H9 (cell line): ENCODE measurements at regions not wholly inside any gene's neighbourhood (a gene's known extent, or its start where the extent isn't known, plus 50 kb on each side); places are given as distances from the start of the nearest gene placed in this dataset.

Source experiments
- DNase-seq: peaks from one replicate; pipeline ENCODE4 v3.0.0-alpha.2; 2017
- H2AFZ ChIP-seq: one replicate; pipeline ENCODE4 v1.6.1; 2013; ENCODE audit warnings: mild to moderate bottlenecking, low read length, control low read depth, moderate library complexity
- H2AK5ac ChIP-seq: 2 replicates; pipeline ENCODE4 v1.6.1; 2013; ENCODE audit warnings: low read length, control low read depth, mixed read lengths; ENCODE audit not compliant: insufficient read length
- H2BK120ac ChIP-seq: one replicate; pipeline ENCODE4 v1.6.1; 2013; ENCODE audit warnings: low read depth, mild to moderate bottlenecking, low read length, control low read depth, inconsistent platforms; ENCODE audit not compliant: poor library complexity, severe bottlenecking
- H2BK12ac ChIP-seq: 2 replicates; pipeline ENCODE4 v1.6.1; 2013; ENCODE audit warnings: low read length, control low read depth, mixed read lengths, low read depth; ENCODE audit not compliant: insufficient read length
- H2BK15ac ChIP-seq: 2 replicates; pipeline ENCODE4 v1.6.1; 2013; ENCODE audit warnings: low read depth, low read length, control low read depth
- H2BK20ac ChIP-seq: one replicate; pipeline ENCODE4 v1.6.1; 2013; ENCODE audit warnings: low read depth, mild to moderate bottlenecking, low read length, control low read depth, inconsistent platforms; ENCODE audit not compliant: poor library complexity, severe bottlenecking
- H2BK5ac ChIP-seq: 2 replicates; pipeline ENCODE4 v1.6.1; 2013; ENCODE audit warnings: low read length, control low read depth, mixed read lengths; ENCODE audit not compliant: insufficient read length
- H3K14ac ChIP-seq: 2 replicates; pipeline ENCODE4 v1.6.1; 2013; ENCODE audit warnings: low read length, control low read depth; ENCODE audit not compliant: insufficient read depth
- H3K18ac ChIP-seq: 2 replicates; pipeline ENCODE4 v1.6.1; 2013; ENCODE audit warnings: low read depth, mild to moderate bottlenecking, mixed read lengths, low read length, control low read depth; ENCODE audit not compliant: insufficient read length
- H3K23ac ChIP-seq: 2 replicates; pipeline ENCODE4 v1.6.1; 2013; ENCODE audit warnings: low read length, control low read depth, mixed read lengths, low read depth; ENCODE audit not compliant: insufficient read length
- H3K23me2 ChIP-seq: 2 replicates; pipeline ENCODE4 v1.6.1; 2013; ENCODE audit warnings: low read depth, mild to moderate bottlenecking, mixed read lengths, low read length, control low read depth; ENCODE audit not compliant: insufficient read length, poor library complexity, severe bottlenecking
- H3K27ac ChIP-seq: 2 replicates; pipeline ENCODE4 v1.5.1; 2013; ENCODE audit warnings: low read length, control low read depth, mixed read lengths, low read depth; ENCODE audit not compliant: insufficient read length
- H3K27me3 ChIP-seq: 2 replicates; pipeline ENCODE4 v1.6.1; 2013; ENCODE audit warnings: low read length, control low read depth, inconsistent platforms; ENCODE audit not compliant: insufficient read depth
- H3K4ac ChIP-seq: 2 replicates; pipeline ENCODE4 v1.6.1; 2013; ENCODE audit warnings: low read depth, mild to moderate bottlenecking, control low read depth, inconsistent platforms, low read length, moderate library complexity
- H3K4me1 ChIP-seq: 2 replicates; pipeline ENCODE4 v1.6.1; 2013; ENCODE audit warnings: low read length, control low read depth, inconsistent platforms; ENCODE audit not compliant: insufficient read depth
- H3K4me2 ChIP-seq: 2 replicates; pipeline ENCODE4 v1.6.1; 2013; ENCODE audit warnings: low read length, control low read depth, mixed read lengths; ENCODE audit not compliant: insufficient read length, insufficient read depth
- H3K56ac ChIP-seq: 2 replicates; pipeline ENCODE4 v1.6.1; 2013; ENCODE audit warnings: low read depth, mild to moderate bottlenecking, mixed read lengths, low read length, control low read depth; ENCODE audit not compliant: insufficient read length
- H3K79me1 ChIP-seq: 2 replicates; pipeline ENCODE4 v1.6.1; 2013; ENCODE audit warnings: low read depth, mild to moderate bottlenecking, moderate library complexity, low read length, control low read depth, inconsistent platforms; ENCODE audit not compliant: insufficient read depth, poor library complexity, severe bottlenecking
- H3K79me2 ChIP-seq: 2 replicates; pipeline ENCODE4 v1.6.1; 2013; ENCODE audit warnings: low read length, control low read depth, inconsistent platforms; ENCODE audit not compliant: insufficient read depth
- H3K9ac ChIP-seq: 2 replicates; pipeline ENCODE4 v1.6.1; 2013; ENCODE audit warnings: low read length, control low read depth, mixed read lengths; ENCODE audit not compliant: insufficient read length; ENCODE audit errors: extremely low read depth
- H3K9me3 ChIP-seq: one replicate; pipeline ENCODE4 v1.6.1; 2013; ENCODE audit warnings: low read depth, low read length, inconsistent platforms; ENCODE audit not compliant: control insufficient read depth
- H3T11ph ChIP-seq: one replicate; pipeline ENCODE4 v1.6.1; 2013; ENCODE audit warnings: mild to moderate bottlenecking, low read length, control low read depth, inconsistent platforms
- H4K20me1 ChIP-seq: one replicate; pipeline ENCODE4 v1.6.1; 2013; ENCODE audit not compliant: control insufficient read depth, insufficient read length, insufficient read depth
- H4K5ac ChIP-seq: 2 replicates; pipeline ENCODE4 v1.6.1; 2013; ENCODE audit warnings: low read depth, mild to moderate bottlenecking, mixed read lengths, low read length, control low read depth; ENCODE audit not compliant: insufficient read length
- H4K8ac ChIP-seq: replicated peaks from 2 replicates; pipeline ENCODE4 v1.6.1; 2013; ENCODE audit warnings: low read length, control low read depth, mixed read lengths, low read depth; ENCODE audit not compliant: insufficient read length
- H4K91ac ChIP-seq: 2 replicates; pipeline ENCODE4 v1.6.1; 2013; ENCODE audit warnings: low read depth, mild to moderate bottlenecking, moderate library complexity, mixed read lengths, low read length, control low read depth; ENCODE audit not compliant: insufficient read length
- H3K27ac Mint-ChIP-seq, 3 experiments: 2 replicates in 2 of 3; 3 replicates in 1 of 3; pipeline ENCODE4 v1.8.0; 2020 to 2021; ENCODE audit warnings: mixed read lengths in 3 of 3, mild to moderate bottlenecking in 1 of 3, moderate library complexity in 1 of 3
- H3K27me3 Mint-ChIP-seq: 2 replicates; pipeline ENCODE4 v1.8.0; 2021; ENCODE audit warnings: low read depth, mild to moderate bottlenecking, moderate library complexity, mixed read lengths
- H3K36me3 Mint-ChIP-seq, 3 experiments: 2 replicates in 2 of 3; 3 replicates in 1 of 3; pipeline ENCODE4 v1.8.0; 2020 to 2021; ENCODE audit warnings: low read depth in 3 of 3, mixed read lengths in 3 of 3; ENCODE audit not compliant: insufficient read depth in 1 of 3
- H3K4me1 Mint-ChIP-seq, 2 experiments: 2 replicates each; pipeline ENCODE4 v1.8.0; 2020; ENCODE audit warnings: mixed read lengths in 2 of 2
- H3K4me3 Mint-ChIP-seq, 2 experiments: 2 replicates in 1 of 2; 3 replicates in 1 of 2; pipeline ENCODE4 v1.8.0; 2020 to 2021; ENCODE audit warnings: mild to moderate bottlenecking in 2 of 2, mixed read lengths in 2 of 2, moderate library complexity in 1 of 2
- H3K9me3 Mint-ChIP-seq, 2 experiments: 2 replicates in 1 of 2; 3 replicates in 1 of 2; pipeline ENCODE4 v1.8.0; 2020; ENCODE audit warnings: mild to moderate bottlenecking in 2 of 2, mixed read lengths in 2 of 2, moderate library complexity in 1 of 2
- CTCF ChIP-seq: fragments of 200-600 bp; sonication (generic); conservative IDR thresholded peaks from 3 replicates; pipeline ENCODE4 v1.8.0; 2021; ENCODE audit warnings: antibody characterized with exemption, mild to moderate bottlenecking
- WGBS: extraction: QIAGEN DNeasy Blood & Tissue Kit; methylation state at CpG from one replicate; pipeline ENCODE4 v1.1.7; 2013; ENCODE audit warnings: missing lambda C conversion rate, low lambda C conversion rate, mixed read lengths; ENCODE audit not compliant: insufficient read length; ENCODE audit errors: extremely low coverage; 5-methylcytosine and 5-hydroxymethylcytosine counted together

- no peak for TF ChIP-seq CTCF
- Histone ChIP-seq H2AFZ (no peak overlapping the region), H2BK12ac (no peak overlapping the region), H3K4me1 (peaks cover 5% of the 10 kb centered on the region; the same call in 1 of the 2 replicates), H2BK20ac (no peak overlapping the region), H2BK120ac (no peak overlapping the region), H3K27ac (no peak overlapping the region), H2AK5ac (no peak overlapping the region), H3K14ac (no peak overlapping the region), H4K20me1 (no peaks in the 10 kb centered on the region), H3K79me1 (no peaks in the 10 kb centered on the region), H3K4me2 (no peak overlapping the region), H3K27me3 (no peaks in the 10 kb centered on the region), H3K9me3 (no peaks in the 10 kb centered on the region), H4K8ac (no peak overlapping the region), H3K23ac (no peak overlapping the region), H3T11ph (no peak overlapping the region), H3K9ac (no peak overlapping the region), H3K4ac (no peak overlapping the region), H2BK5ac (no peak overlapping the region), H3K79me2 (no peaks in the 10 kb centered on the region), H3K56ac (no peak overlapping the region), H3K23me2 (no peaks in the 10 kb centered on the region), H2BK15ac (no peak overlapping the region), H4K5ac (no peak overlapping the region), H3K18ac (no peak overlapping the region), H4K91ac (no peak overlapping the region)
- peaks cover 2% of the 10 kb centered on the region; the same call in 1 of the 2 replicates for H3K27me3 Mint-ChIP-seq
- H3K9me3 Mint-ChIP-seq, result no peaks in the 10 kb centered on the region
- no peak overlapping the region for H3K4me3 Mint-ChIP-seq
- WGBS, result no CpG with 5 or more reads among the region's 7 CpGs
- H3K36me3 Mint-ChIP-seq, result no peaks in the 10 kb centered on the region
- no peak for DNase-seq
- peaks cover 6 to 7% of the 10 kb centered on the region in 2 experiments for H3K4me1 Mint-ChIP-seq
- H3K27ac Mint-ChIP-seq, result no peak overlapping the region
These were observed 50.1 kb upstream of the SIAH1 start for GRCh38 chr16:48435318-48435680.
